BLaER1 (cell line): ENCODE measurements at regions not wholly inside any gene's neighbourhood (a gene's known extent, or its start where the extent isn't known, plus 50 kb on each side); places are given as distances from the start of the nearest gene placed in this dataset.

ENCODE experiments used
- H3K27ac ChIP-seq: shearing (Covaris generic); formaldehyde crosslinking; 2 replicates; pipeline ENCODE4 v1.8.1; 2022
- H3K27me3 ChIP-seq: shearing (Covaris generic); formaldehyde crosslinking; 2 replicates; pipeline ENCODE4 v1.8.1; 2022
- H3K36me3 ChIP-seq: shearing (Covaris generic); formaldehyde crosslinking; 2 replicates; pipeline ENCODE4 v1.8.1; 2022
- H3K4me1 ChIP-seq: shearing (Covaris generic); formaldehyde crosslinking; 2 replicates; pipeline ENCODE4 v1.8.1; 2022
- H3K4me2 ChIP-seq: shearing (Covaris generic); formaldehyde crosslinking; 2 replicates; pipeline ENCODE4 v1.8.1; 2022
- H3K4me3 ChIP-seq: shearing (Covaris generic); formaldehyde crosslinking; 2 replicates; pipeline ENCODE4 v1.8.1; 2022
- H3K9ac ChIP-seq: shearing (Covaris generic); formaldehyde crosslinking; 2 replicates; pipeline ENCODE4 v1.8.1; 2022
- H3K9me3 ChIP-seq: shearing (Covaris generic); formaldehyde crosslinking; 2 replicates; pipeline ENCODE4 v1.8.1; 2022
- H4K20me1 ChIP-seq: shearing (Covaris generic); formaldehyde crosslinking; 2 replicates; pipeline ENCODE4 v1.8.1; 2022
- Cebpa-rat ChIP-seq: shearing (Covaris generic); IDR thresholded peaks from 2 replicates; pipeline ENCODE4 v1.8.1; 2022

DNA sequence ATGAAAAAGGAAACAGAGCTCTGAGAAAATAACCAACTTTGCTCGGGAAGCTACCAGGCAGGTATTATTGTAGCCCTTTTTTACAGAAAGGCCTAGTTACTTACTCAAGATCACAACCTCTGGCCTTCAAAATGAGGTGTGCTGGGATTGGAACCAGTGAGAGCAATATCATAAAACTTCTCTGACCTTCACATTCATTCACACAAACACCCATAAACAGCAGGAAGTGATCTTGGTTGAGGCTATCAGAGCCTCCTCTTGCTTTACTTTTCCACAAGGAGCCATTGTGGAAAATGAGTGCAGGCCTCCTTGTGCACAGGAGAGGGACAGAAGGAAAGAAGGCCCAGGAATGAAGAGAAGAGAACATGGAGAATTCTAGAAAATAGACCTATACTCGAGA, 204.5 kb upstream of the NPVF start:
- H3K27ac ChIP-seq = no peak overlapping the region
- TF ChIP-seq Cebpa-rat = no peak
- no peaks in the 10 kb centered on the region for H3K27me3 ChIP-seq
- no peak overlapping the region for H3K9ac ChIP-seq
- no peak overlapping the region for H3K4me3 ChIP-seq
- no peak overlapping the region for H3K4me2 ChIP-seq
- H3K4me1 ChIP-seq = peaks cover 2% of the 10 kb centered on the region; the same call in 1 of the 2 replicates
- H4K20me1 ChIP-seq = no peaks in the 10 kb centered on the region
- H3K9me3 ChIP-seq = no peaks in the 10 kb centered on the region
- H3K36me3 ChIP-seq = no peaks in the 10 kb centered on the region

DNA sequence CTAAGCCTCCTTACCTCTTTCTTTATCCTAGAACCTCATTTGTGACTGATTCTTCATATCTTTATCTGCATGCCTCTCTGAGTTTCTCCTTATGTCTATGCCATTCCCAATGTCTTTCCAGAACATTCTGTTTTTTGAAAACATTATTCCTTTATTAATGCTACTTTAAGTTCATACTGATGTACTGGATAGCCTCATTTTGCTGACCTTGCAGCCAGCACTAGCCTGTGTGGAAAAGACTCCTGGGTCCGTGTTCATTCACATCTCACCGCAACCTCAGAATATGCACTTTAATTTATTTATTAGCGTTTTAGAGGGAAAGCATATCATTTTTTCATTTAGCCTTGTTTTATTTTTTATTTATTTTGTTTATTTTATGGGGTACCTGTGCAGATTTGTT, 208.1 kb upstream of the NPVF start:
- TF ChIP-seq Cebpa-rat = no peak
- H3K9me3 ChIP-seq = peaks cover 24% of the 10 kb centered on the region
- no peaks in the 10 kb centered on the region for H3K27me3 ChIP-seq
- H3K27ac ChIP-seq = no peak overlapping the region
- H3K4me1 ChIP-seq = no peaks in the 10 kb centered on the region
- no peak overlapping the region for H3K4me2 ChIP-seq
- H3K36me3 ChIP-seq = no peaks in the 10 kb centered on the region
- H4K20me1 ChIP-seq = no peaks in the 10 kb centered on the region
- no peak overlapping the region for H3K9ac ChIP-seq
- H3K4me3 ChIP-seq = no peak overlapping the region

GRCh38 chr7:25437308-25437707, 209.0 kb upstream of the NPVF start:
- Histone ChIP-seq H3K4me3 (no peak overlapping the region), H4K20me1 (no peaks in the 10 kb centered on the region), H3K4me2 (no peak overlapping the region), H3K27ac (no peak overlapping the region), H3K9ac (no peak overlapping the region), H3K9me3 (peaks cover 33% of the 10 kb centered on the region), H3K27me3 (no peaks in the 10 kb centered on the region), H3K36me3 (no peaks in the 10 kb centered on the region), H3K4me1 (no peaks in the 10 kb centered on the region)
- no peak for TF ChIP-seq Cebpa-rat

- no peak overlapping the region for H3K27ac ChIP-seq
- no peak overlapping the region for H3K4me2 ChIP-seq
- no peak overlapping the region for H3K4me3 ChIP-seq
- H3K27me3 ChIP-seq = no peaks in the 10 kb centered on the region
- peaks cover 48% of the 10 kb centered on the region for H3K9me3 ChIP-seq
- no peaks in the 10 kb centered on the region for H3K36me3 ChIP-seq
- H3K9ac ChIP-seq = no peak overlapping the region
- H3K4me1 ChIP-seq = no peaks in the 10 kb centered on the region
- no peak for TF ChIP-seq Cebpa-rat
- no peaks in the 10 kb centered on the region for H4K20me1 ChIP-seq
These were observed 216.7 kb upstream of the NPVF start for GRCh38 chr7:25444991-25445390.

DNA sequence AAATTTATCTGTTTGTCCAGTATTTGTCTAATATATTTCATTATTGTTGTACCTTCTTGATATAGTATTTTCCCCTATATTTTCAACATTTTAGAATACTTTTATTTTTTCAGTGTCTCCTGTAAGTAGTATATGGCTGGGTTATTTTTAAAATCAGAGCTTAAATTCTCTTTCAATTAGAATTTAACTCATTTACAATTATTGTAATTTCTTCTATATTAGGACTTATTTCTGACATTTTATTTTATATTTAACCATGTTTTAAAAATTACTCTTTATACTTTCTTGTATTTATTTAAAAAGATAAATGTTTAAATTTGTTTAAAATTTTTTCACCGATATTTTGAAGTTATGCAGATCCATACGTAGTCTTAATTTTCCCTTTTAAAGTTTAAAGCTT, 220.0 kb upstream of the NPVF start:
- Histone ChIP-seq H3K4me1 (no peaks in the 10 kb centered on the region), H4K20me1 (no peaks in the 10 kb centered on the region), H3K27me3 (no peaks in the 10 kb centered on the region), H3K36me3 (no peaks in the 10 kb centered on the region), H3K9ac (no peak overlapping the region), H3K4me3 (no peak overlapping the region), H3K4me2 (no peak overlapping the region), H3K9me3 (peaks cover 16% of the 10 kb centered on the region), H3K27ac (no peak overlapping the region)
- no peak for TF ChIP-seq Cebpa-rat

DNA sequence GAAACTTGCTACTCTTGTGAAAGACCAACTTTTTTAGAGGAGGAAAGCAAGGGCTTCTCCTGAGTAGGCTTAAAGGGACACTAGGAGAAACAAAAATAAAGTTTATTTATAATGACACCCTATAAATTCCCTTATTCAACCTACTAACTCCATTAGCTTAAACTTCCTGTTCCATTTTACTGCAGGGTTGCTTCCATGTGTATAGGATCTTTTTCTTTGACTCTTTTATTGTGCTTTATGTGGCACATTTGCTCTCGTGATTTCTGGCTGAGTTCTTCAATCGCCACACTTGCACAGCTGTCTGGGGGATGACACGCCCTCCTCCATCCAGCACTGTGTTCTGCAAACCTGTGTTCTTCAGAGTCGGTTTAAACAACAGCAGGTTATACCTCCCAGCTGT, 225.7 kb upstream of the NPVF start:
- Histone ChIP-seq H3K27ac (no peak overlapping the region), H3K4me3 (no peak overlapping the region), H3K4me2 (peak overlapping the region; percentile 70), H3K27me3 (no peaks in the 10 kb centered on the region), H3K36me3 (no peaks in the 10 kb centered on the region), H4K20me1 (no peaks in the 10 kb centered on the region), H3K4me1 (peaks cover 36% of the 10 kb centered on the region), H3K9ac (no peak overlapping the region), H3K9me3 (no peaks in the 10 kb centered on the region)
- TF ChIP-seq Cebpa-rat = no peak

DNA sequence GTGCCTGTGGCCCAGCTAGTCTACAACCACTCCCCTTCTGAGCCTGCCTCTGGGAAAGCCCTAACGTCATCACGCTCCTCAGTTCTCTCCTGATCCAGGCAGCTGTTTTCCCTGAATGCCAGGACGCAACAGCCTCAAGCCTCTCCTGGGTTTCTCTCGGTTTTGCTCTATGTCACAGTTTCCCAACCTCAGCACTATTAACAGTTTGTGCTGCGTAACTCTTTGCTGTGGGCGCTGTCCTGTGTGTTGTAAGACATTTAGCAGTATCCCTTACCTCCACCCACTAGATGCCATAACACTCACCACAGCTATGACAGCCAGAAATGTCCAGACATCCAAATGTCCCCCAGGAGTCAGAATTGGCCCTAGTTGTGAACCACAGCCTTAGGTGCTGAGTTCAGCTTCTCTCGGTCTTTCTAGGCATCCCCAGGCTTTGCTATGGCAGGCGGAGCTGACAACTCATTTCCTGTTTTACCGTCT, 226.3 kb upstream of the NPVF start:
- H3K36me3 ChIP-seq = no peaks in the 10 kb centered on the region
- 0 out of 2 replicates have a peak overlapping the region, but pooled peaks have one; percentile 27 for H3K9ac ChIP-seq
- H3K4me1 ChIP-seq = peaks cover 36% of the 10 kb centered on the region
- no peak overlapping the region for H3K4me3 ChIP-seq
- peak overlapping the region; percentile 65 for H3K27ac ChIP-seq
- no peaks in the 10 kb centered on the region for H3K9me3 ChIP-seq
- TF ChIP-seq Cebpa-rat = no peak
- peak overlapping the region; percentile 70 for H3K4me2 ChIP-seq
- no peaks in the 10 kb centered on the region for H3K27me3 ChIP-seq
- H4K20me1 ChIP-seq = no peaks in the 10 kb centered on the region

- Histone ChIP-seq H3K4me3 (no peak overlapping the region), H3K27me3 (no peaks in the 10 kb centered on the region), H3K36me3 (no peaks in the 10 kb centered on the region), H3K4me2 (peak overlapping the region; percentile 70), H3K9me3 (no peaks in the 10 kb centered on the region), H4K20me1 (no peaks in the 10 kb centered on the region), H3K27ac (no peak overlapping the region), H3K9ac (no peak overlapping the region), H3K4me1 (peaks cover 36% of the 10 kb centered on the region)
- TF ChIP-seq Cebpa-rat = no peak
These were observed 227.5 kb upstream of the NPVF start for GRCh38 chr7:25455683-25456251.

DNA sequence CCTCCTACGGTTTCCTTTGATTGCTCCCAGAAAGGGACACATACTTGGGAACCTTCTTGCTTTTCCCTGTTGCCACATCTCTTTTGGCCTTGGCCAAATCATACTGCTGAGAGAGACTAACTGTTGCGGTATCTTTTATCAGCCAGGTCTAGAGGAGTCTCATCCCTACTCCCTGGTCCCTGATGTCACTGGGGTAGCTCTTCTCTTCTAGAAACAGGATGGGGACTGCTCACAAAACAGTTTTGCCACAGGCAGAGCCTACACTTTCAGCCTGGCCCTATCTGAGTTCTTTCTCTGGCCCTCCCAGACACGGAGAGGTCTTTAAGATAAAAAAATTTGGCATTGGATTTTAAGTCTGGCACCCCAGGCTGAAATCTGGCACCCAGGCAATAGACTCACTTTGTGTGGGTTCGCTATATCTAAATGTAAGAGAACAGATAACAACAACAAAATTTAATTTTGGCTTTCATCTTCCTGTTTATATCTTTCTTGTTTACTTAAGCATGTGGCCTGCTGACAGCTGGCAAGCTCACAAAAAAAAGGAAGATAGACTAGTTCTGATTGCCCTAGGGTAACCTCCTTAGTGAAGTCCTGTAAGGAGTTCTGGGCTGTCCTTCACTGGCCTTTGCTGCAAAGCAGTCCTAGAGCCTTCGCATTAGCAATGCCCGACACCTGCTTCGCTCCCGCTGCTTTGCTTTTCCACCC, 228.3 kb upstream of the NPVF start:
- no peak overlapping the region for H3K9ac ChIP-seq
- H3K27ac ChIP-seq = no peak overlapping the region
- no peaks in the 10 kb centered on the region for H3K9me3 ChIP-seq
- no peak for TF ChIP-seq Cebpa-rat
- no peaks in the 10 kb centered on the region for H4K20me1 ChIP-seq
- no peaks in the 10 kb centered on the region for H3K27me3 ChIP-seq
- no peak overlapping the region for H3K4me3 ChIP-seq
- no peaks in the 10 kb centered on the region for H3K36me3 ChIP-seq
- peak overlapping the region; percentile 31 for H3K4me2 ChIP-seq
- H3K4me1 ChIP-seq = peaks cover 36% of the 10 kb centered on the region

GRCh38 chr7:25459057-25459456, 230.8 kb upstream of the NPVF start:
- Histone ChIP-seq H3K9ac (no peak overlapping the region), H3K4me3 (no peak overlapping the region), H3K4me1 (peaks cover 32% of the 10 kb centered on the region), H4K20me1 (no peaks in the 10 kb centered on the region), H3K27me3 (no peaks in the 10 kb centered on the region), H3K4me2 (no peak overlapping the region), H3K9me3 (no peaks in the 10 kb centered on the region), H3K36me3 (no peaks in the 10 kb centered on the region), H3K27ac (no peak overlapping the region)
- no peak for TF ChIP-seq Cebpa-rat
